ENCODE measurements at regions not wholly inside any gene's neighbourhood (a gene's known extent, or its start where the extent isn't known, plus 50 kb on each side); places are given as distances from the start of the nearest gene placed in this dataset.

GRCh38 chr1:30427545-30427944 is 295.8 kb downstream of the MATN1 start:
- TF ChIP-seq CTCF (IDR thresholded peaks at IDR 0.05; ENCODE audit: insufficient read depth, low read depth, low read length) (no peak), EZH2 (IDR thresholded peaks at IDR 0.05; ENCODE audit: insufficient read depth, low read length) (no peak)
